ENCODE measurements at regions not wholly inside any gene's neighbourhood (a gene's known extent, or its start where the extent isn't known, plus 50 kb on each side); places are given as distances from the start of the nearest gene placed in this dataset.

GRCh38 chr4:104169437-104169836 lies 325.3 kb downstream of the CXXC4 start:
- Histone ChIP-seq H3K27ac (ENCODE audit: low read depth, low read length, poor library complexity, severe bottlenecking) (no peak overlapping the region), H3K4me1 (ENCODE audit: insufficient read depth, low read length, severe bottlenecking) (no peaks in the 10 kb centered on the region), H3K27me3 (ENCODE audit: insufficient read depth, low read length) (no peaks in the 10 kb centered on the region), H3K9ac (ENCODE audit: low read length) (no peak overlapping the region), H3K9me2 (ENCODE audit: low read depth, low read length) (no peaks in the 10 kb centered on the region), H3K4me3 (ENCODE audit: low read depth, low read length, poor library complexity, severe bottlenecking) (no peak overlapping the region), H3K4me2 (ENCODE audit: low read length) (no peak overlapping the region), H3K9me3 (ENCODE audit: low read length) (no peaks in the 10 kb centered on the region), H3K36me3 (ENCODE audit: insufficient read depth, low read length) (no peaks in the 10 kb centered on the region), H3K79me2 (ENCODE audit: insufficient read depth, low read length) (no peaks in the 10 kb centered on the region), H3F3A (ENCODE audit: insufficient read depth, low read length) (no peaks in the 10 kb centered on the region), H2AFZ (ENCODE audit: low read length) (no peak overlapping the region), H4K20me1 (ENCODE audit: insufficient read depth, low read length) (no peaks in the 10 kb centered on the region)
- TF ChIP-seq CTCF (IDR thresholded peaks at IDR 0.05; ENCODE audit: low read length) = no peak
- TF ChIP-seq EZH2 (IDR thresholded peaks at IDR 0.05; ENCODE audit: borderline replicate concordance, low read length) = no peak

GRCh38 chr4:104166749-104167148 lies 327.9 kb downstream of the CXXC4 start:
- Histone ChIP-seq H3F3A (ENCODE audit: insufficient read depth, low read length) (no peaks in the 10 kb centered on the region), H3K9ac (ENCODE audit: low read length) (no peak overlapping the region), H3K4me1 (ENCODE audit: insufficient read depth, low read length, severe bottlenecking) (no peaks in the 10 kb centered on the region), H3K9me2 (ENCODE audit: low read depth, low read length) (no peaks in the 10 kb centered on the region), H2AFZ (ENCODE audit: low read length) (no peak overlapping the region), H3K27ac (ENCODE audit: low read depth, low read length, poor library complexity, severe bottlenecking) (no peak overlapping the region), H3K79me2 (ENCODE audit: insufficient read depth, low read length) (no peaks in the 10 kb centered on the region), H3K4me3 (ENCODE audit: low read depth, low read length, poor library complexity, severe bottlenecking) (no peak overlapping the region), H3K36me3 (ENCODE audit: insufficient read depth, low read length) (no peaks in the 10 kb centered on the region), H3K9me3 (ENCODE audit: low read length) (no peaks in the 10 kb centered on the region), H4K20me1 (ENCODE audit: insufficient read depth, low read length) (no peaks in the 10 kb centered on the region), H3K4me2 (ENCODE audit: low read length) (no peak overlapping the region), H3K27me3 (ENCODE audit: insufficient read depth, low read length) (no peaks in the 10 kb centered on the region)
- TF ChIP-seq EZH2 (IDR thresholded peaks at IDR 0.05; ENCODE audit: borderline replicate concordance, low read length) (no peak), CTCF (IDR thresholded peaks at IDR 0.05; ENCODE audit: low read length) (no peak)

GRCh38 chr4:104163820-104164219 lies 330.9 kb downstream of the CXXC4 start:
- Histone ChIP-seq H3K4me1 (ENCODE audit: insufficient read depth, low read length, severe bottlenecking) (no peaks in the 10 kb centered on the region), H3K9me2 (ENCODE audit: low read depth, low read length) (no peaks in the 10 kb centered on the region), H3K4me2 (ENCODE audit: low read length) (no peak overlapping the region), H3K27me3 (ENCODE audit: insufficient read depth, low read length) (no peaks in the 10 kb centered on the region), H3K27ac (ENCODE audit: low read depth, low read length, poor library complexity, severe bottlenecking) (no peak overlapping the region), H2AFZ (ENCODE audit: low read length) (no peak overlapping the region), H3K79me2 (ENCODE audit: insufficient read depth, low read length) (no peaks in the 10 kb centered on the region), H3F3A (ENCODE audit: insufficient read depth, low read length) (no peaks in the 10 kb centered on the region), H3K9me3 (ENCODE audit: low read length) (no peaks in the 10 kb centered on the region), H3K36me3 (ENCODE audit: insufficient read depth, low read length) (no peaks in the 10 kb centered on the region), H3K9ac (ENCODE audit: low read length) (no peak overlapping the region), H4K20me1 (ENCODE audit: insufficient read depth, low read length) (no peaks in the 10 kb centered on the region), H3K4me3 (ENCODE audit: low read depth, low read length, poor library complexity, severe bottlenecking) (no peak overlapping the region)
- no peak for TF ChIP-seq CTCF (IDR thresholded peaks at IDR 0.05; ENCODE audit: low read length)
- no peak for TF ChIP-seq EZH2 (IDR thresholded peaks at IDR 0.05; ENCODE audit: borderline replicate concordance, low read length)

Data from OCI-LY1 (cell line).